Daoy (cell line): ENCODE measurements at regions not wholly inside any gene's neighbourhood (a gene's known extent, or its start where the extent isn't known, plus 50 kb on each side); places are given as distances from the start of the nearest gene placed in this dataset.

Experiments
- DNase-seq: peaks from one replicate; pipeline ENCODE4 v3.0.0-alpha.2; 2015; ENCODE audit warnings: low read depth

DNA sequence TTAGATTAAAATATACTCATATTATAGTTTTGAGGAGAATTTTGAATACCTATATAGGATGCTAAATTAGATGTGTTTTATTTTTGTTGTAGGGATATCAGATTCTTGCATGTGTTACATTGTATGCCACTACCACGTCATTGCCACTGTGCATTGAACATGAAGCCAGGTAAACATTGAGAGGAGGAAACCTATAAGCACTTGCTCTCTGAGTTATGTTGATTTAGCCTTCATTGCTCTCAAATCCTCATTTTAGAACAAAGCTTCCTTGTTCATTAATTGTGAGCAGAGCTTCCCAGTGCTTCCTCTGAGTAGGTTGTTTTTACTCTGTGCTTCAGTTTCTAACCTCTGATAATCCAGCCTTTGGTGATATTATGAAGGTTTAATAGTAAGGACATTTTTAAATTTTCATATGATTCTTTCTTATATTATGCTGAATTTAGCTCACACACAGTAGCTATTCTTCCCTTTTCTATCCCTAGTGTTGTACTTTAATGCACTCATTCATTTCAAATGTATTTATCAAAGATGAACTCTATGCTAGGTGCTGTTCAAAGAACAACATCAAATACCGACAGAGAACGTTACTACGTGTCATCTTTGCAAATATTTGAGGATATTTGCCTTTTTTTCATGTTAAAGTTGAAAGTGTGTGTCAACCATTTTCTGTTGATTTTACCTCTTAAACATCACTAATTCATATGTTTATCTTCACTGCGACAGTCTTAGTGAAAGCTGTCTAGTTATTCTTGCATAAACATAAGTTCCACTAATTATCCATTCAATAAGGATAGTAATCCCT lies 1448.0 kb upstream of the MIR17HG start:
- no peak for DNase-seq

DNA sequence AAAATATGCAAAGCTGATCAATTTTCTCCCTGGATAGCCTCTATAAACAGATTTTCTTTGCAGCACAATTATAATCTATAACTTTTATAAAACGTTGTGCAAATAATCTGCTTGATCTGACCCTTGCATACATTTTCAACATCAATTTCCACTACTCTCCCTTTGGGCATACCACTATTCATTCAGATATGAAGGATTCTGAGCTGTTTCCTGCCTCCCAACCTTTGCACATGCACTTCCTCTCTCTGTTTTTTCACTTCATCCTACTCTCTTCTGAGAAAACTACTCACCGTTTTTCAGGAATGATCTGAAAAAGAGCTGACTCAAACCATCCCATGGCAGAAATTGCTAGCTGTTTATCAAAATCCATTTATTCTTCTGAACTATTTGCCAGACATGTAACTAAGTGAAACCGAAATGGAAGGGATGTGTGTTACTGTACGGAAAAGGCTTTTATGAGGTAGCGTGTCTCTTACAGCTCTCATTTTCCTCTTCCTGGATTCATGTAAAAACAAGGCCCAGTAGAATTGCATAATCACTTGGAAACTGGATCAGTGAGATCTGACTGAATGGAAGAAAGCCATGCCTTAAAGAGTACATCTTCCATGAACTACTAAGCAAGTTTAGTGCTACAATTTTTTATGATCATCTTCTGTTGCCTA lies 1447.3 kb upstream of the MIR17HG start:
- DNase-seq: no peak

DNA sequence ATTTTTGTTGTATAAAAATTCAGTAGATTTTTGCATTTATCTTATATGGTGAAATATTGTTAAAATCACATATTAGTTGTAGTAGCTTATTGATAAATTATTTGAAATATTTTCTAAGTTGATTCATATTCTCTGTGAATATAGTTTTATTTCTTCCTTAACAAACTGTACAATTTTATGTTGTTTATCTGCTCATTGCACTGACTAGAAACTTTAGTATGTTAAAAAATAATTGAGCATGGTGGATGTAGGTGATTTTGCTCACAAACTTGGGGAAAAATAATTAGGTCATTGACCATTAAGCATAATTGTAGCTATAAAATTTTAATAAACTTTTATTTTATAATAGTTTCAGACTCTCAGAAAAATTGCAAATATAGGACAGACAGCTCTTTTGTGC lies 1445.3 kb upstream of the MIR17HG start:
- no peak for DNase-seq

DNA sequence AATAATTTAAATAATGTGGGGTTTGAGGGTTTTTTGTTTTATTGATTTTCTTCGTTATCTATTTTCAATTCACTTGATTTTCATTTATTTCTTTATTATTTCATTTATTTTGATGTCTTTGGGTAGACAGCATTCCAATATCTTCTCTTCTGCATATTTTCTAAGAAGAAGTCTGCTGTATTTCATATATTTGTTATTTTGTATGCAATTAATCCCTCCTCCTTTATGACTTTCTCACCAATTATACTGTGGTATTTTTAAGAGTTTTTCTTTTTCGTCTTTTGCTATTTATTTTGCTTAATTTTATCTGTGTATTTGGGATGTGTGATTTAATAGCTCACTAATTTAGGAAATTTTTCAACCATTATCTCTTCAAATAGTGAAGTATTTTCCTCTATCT lies 1444.4 kb upstream of the MIR17HG start:
- no peak for DNase-seq

DNA sequence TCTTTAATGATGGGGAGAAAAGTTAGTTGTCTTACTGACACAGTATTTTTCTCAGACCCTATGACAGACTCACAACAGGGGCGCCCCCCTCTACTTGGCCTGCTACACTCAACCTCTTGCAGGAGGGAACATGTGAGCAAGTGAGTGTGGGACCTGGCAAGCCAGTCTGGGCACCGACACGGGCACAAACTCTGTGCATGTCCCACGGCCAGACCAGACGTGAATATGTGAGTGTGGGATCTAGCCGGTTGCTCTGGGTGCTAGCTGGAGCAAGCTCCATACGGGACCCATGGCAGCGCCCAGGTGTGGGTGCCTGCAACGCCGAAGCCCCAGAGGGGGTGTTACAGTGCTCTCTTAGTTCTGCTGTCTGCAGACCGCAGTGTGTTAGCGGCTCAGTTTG lies 1437.3 kb upstream of the MIR17HG start:
- DNase-seq: no peak

DNA sequence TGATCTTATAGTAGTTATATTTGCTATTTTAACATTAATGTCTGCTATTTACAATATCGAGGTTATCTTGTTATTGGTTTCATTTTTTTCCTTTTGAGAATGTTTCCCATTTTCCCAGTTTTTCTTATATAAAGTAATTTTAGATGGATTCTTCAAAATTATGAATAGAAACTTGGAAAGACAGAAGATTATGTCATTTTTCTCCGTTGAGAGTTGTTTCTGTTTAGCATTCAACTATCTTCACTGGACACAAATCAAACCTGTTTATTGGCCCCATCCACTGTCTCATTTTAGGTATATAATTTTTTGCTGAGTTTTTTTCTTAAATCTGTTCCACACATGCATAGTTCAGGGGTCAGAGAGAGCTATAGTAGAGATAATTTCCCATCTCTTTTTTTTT lies 1430.9 kb upstream of the MIR17HG start:
- no peak for DNase-seq

DNA sequence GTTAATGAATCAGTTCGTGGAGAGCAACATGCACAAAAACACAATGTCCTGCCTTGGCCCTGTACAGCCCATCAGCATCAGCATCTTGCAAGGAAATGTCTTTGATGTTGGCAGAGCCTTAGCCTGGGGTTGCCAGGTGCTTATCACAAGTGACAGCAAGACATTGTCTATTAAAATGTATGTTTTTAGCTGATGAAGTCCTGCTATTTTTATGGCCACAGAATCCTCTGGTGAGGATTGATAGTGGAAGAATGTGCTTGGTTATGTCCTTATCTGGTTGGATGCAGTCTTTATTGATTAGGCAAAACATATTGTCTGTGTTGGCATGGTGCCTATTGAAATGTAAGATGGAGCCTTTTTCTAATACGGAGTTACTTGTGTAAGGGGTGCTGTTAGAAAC lies 1427.0 kb upstream of the MIR17HG start:
- DNase-seq: no peak

DNA sequence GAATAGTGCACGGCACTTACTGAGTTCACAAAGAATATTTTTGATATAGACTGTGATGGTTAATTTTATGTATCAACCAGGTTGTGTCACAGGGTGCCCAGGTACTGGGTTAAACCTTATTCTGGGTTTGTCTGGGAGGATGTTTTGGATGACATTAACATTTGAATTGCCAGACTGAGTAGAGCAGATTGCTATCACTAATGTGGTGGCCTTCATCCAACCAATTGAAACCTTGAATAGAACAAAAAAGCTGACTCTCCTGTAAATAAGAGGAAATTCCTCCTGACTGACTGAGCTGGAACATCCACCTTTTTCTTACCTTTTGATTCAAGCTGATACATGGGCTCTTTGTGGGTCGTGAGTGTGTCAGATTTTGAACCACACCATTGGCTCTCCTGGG lies 1424.4 kb upstream of the MIR17HG start:
- no peak for DNase-seq

DNA sequence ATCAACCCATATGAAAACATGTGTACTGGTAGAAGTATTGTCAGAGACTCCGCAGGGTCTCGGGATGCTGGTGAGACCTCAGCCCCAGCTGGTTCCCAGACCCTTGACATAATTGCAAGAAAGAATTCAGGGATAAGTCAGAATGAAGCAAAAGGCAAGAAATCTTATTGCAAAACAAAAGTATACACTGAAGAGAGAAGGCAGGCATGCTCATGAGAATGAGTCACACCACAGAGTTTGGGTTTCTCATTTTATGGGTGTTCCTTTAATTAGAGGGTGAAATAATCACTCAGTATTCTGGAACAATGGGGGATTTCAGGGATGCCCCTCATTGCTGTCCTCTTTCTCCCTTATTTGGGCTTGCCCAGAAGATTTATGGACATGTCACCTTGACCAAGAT lies 1423.8 kb upstream of the MIR17HG start:
- no peak for DNase-seq

DNA sequence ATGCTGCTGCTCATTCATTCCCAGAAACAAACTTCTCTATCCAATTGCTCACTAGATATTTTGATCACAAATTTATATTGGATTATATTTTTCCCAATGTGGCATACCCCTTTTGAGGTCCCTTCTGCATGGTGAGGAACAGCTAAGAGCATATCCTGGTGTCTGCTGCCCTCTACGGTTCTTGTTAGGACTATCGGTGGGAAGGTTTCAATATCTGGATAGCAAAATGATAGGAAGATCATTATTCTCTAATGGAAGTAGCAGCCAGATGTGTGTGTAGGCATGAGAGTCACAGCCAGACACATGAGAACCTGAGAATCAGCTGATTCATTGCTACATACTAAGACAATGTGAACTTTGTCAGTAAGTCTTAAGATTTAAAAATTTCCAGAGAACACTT lies 1422.4 kb upstream of the MIR17HG start:
- no peak for DNase-seq

DNA sequence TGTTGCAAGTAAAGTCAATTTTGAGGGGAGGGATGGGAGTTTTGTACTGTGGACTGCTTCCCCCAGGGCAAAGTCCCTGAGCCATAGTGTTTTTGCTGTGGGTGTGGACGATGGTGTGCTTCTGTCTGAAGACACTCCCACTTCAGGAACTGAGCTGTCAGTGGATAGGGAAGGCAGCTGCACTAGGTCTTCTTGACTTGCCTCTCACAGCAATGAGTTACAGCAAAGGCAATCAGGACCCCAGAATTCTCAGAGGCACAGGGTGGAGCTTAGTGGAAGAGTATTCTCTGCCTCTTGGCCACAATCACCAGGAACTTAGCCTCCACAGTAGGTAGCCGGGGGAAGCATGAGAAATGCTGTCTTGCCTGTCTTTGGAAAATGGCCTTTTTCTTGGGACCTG lies 1416.6 kb upstream of the MIR17HG start:
- DNase-seq: no peak

DNA sequence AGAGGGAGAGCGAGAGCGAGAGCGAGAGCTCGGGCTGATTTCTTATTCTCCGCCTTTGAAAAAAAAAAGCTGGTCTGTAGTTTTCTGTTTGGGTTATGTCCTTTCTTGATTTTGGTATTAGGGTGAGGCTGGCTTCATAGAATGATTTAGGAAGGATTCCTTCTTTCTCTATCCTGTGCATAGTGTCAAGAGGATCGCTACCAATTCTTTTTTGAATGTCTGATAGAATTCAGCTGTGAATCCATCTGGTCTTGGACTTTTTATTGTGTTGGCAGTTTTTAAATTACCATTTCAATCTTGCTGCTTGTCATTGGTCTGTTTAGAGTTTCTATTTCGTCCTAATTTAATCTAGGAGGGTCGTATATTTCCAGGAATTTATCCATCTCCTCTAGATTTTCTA lies 1414.6 kb upstream of the MIR17HG start:
- no peak for DNase-seq

DNA sequence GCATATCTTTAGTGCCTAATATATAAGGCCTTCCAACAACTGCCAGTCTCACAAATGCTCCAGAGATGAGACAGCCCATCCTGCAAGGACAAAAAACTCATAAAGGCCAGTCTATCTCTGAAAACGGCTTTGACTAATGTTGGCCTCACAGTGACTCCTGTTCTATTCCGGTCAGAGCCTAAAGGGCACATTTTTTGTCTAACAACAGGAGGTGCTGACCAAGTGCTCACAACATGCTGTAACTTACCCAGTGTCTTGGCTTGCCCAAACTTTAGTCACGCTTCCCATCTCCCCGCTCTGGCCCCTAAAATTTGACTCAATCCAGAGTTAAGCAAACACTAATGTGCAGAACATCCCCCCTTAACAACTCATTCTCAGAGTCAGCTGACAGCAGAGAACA lies 1411.2 kb upstream of the MIR17HG start:
- no peak for DNase-seq

DNA sequence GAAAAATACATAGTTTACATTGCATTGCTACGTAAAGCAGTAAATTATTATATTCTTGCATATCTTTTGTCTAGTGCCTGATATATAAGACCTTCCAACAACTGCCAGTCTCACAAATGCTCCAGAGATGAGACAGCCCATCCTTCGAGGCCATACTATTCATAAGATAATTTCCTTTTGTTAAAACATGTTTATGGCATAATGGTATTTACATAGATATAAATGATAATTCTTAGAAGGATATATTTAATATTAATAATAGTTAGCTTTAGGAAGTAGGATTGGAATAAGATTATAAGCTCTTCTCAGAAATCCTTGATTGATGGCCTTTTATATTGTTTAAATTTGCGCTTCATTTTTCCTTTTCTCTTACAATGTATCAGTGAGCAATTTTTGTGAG lies 1410.1 kb upstream of the MIR17HG start:
- no peak for DNase-seq

DNA sequence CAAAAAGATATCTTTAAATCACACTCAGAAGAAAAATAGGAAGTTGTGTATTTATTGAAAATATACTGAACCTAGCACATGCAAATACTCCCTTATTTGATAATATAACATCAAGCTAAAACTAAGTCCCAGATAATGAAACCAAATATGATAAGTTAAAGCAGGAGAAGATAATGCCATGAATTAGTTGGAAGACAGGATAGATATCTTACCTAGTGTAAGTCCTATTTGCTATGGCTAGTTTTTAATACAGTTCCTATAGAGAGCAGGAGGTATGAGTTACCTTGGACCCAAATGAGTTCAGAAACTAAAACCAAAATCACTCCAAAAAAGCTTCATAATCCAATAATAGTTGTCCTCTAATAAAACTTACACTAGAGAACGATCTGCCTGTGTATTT lies 1407.1 kb upstream of the MIR17HG start:
- no peak for DNase-seq

DNA sequence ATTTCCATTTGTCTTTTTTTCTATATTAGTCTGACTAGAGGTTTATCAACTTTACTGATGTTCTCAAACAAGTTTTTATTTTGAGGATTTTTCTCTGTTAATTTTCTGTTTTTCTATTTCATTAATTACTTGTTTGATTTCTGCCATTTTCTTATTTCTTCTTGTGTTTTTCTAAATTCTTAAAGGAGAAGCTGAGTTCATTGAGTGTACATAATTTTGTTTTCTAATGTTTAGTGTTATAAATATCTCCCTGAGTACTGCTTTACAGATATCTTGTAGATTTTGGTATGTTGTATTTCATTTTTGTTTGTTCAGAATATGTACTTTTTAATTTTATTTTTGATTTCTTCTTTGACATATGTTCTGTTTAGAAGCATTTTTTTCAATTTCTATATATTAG lies 1404.3 kb upstream of the MIR17HG start:
- no peak for DNase-seq

DNA sequence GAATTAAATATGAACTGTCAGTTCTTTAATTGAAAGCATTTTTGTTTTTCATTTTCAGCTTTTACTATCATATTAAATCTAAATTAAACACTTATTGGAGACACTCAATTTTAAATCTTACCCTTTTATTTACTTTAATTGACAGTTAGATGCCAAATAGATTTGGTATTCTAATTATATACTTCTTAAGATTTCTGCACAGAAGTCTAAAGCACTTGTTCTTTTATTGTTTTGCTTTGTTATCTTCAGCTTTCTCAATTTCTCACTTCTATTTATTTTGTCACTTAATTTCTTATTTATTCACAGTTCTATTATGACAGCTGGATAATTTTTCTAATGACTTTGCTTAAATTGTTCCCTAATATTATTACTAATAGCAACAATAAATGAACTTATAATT lies 1397.3 kb upstream of the MIR17HG start:
- no peak for DNase-seq

DNA sequence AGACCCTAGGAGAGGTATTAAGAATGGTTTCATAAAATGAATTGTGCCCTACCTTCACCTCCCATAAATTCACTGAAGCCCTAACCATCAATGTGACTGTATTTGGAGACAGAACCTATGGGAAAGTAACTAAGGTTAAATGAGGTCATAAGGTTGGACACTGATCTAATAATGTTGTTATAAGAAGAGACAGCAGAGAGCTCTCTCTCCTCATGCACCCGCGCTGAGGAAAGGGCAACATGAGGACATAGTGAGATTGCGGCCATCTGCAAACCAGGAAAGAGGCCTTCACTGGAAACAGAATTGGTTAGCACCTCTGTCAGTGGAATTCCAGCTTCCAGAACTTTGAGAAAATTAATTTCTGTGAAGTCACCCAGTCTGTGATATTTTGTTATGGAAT lies 1396.1 kb upstream of the MIR17HG start:
- DNase-seq: no peak

DNA sequence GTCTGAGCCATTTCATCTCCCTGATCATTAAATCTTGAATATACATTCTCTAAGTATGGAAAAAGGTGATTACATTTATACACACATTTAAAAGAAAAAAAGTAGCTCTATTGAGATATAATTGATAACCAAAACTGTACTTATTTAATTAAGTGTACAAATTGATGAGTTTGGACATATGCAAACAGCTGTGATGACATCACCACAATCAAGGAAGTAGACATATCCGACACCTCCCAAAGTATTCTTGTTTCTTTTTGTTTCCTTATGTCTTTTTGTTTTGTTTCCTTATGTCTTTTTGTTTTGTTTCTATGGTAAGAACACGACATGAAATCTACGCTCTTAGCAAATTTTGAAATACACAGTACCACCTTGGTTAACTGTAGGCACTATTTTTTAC lies 1393.9 kb upstream of the MIR17HG start:
- DNase-seq: no peak

DNA sequence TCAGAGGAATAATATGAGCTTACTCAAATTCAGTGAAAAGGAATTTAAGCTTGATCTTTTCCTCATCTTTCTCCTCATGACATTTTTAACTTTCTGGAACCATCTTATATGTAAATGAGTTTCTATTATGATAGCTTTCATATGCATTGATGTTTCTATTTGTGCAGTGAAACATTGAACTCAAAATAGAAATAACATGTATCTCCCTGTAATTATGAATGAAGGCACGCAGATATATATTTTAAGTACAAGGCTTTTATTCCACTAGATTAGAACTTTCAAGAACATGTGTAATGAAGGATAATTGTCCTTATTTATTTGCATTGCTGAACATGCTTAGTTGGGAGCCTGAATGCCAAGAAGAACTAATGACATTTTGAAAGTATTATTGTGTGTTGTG lies 1391.7 kb upstream of the MIR17HG start:
- DNase-seq: no peak

DNA sequence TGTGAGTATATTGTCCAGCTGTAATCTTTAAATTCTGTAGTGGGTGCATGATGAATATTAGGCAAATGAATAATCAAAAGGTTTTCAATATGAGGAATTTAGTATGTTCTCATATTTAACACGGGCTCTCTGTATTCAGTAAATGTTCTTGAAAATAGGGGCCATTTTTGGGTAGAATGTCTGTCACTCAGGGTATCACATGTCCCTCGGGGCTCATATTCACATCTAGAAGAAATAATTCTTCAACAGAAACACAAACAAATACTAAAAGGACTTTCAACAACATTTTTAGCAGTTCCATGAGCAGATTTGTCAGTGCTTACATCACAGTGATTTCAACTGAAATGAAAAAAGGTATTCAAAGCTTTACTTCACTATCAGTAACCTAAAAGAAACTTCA lies 1388.4 kb upstream of the MIR17HG start:
- DNase-seq: no peak

DNA sequence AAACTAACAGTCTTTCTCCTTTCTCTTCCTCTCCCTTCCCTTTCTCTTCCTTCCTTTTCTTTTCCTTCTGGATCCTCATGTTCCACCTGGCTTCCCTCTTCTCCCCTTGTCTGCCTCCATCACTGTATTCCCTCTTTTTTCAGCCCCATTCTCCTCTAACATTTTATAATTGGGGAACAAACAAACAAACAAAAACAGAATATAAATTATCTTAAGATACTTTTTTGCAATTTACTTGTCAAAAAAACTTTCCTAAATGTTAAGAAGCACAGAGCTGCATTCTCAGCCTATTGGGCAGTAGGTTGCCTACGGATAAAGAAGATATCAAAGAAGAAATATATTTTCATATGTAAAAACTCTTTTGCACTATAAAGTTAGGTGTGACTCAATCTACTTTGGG lies 1382.2 kb upstream of the MIR17HG start:
- DNase-seq: no peak

DNA sequence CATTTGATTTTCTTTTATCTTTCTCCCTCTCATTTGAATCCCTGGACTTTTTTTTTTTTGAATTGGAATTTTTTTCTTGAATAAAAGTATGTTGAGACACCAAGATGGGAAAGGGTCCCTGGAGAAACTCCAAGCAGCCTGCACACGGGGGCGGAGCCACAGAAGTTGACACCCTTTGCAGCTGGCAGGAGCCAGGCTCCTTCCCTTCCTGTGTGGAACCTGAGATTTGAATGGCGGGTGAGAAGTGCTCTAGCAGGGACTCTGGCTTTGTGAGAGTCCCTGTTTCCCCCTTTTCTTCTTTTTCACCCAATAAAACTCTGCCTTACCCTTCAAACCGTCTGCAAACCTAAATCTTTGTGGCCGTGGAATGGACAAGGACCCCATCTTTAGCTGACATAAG lies 1381.0 kb upstream of the MIR17HG start:
- DNase-seq: no peak

DNA sequence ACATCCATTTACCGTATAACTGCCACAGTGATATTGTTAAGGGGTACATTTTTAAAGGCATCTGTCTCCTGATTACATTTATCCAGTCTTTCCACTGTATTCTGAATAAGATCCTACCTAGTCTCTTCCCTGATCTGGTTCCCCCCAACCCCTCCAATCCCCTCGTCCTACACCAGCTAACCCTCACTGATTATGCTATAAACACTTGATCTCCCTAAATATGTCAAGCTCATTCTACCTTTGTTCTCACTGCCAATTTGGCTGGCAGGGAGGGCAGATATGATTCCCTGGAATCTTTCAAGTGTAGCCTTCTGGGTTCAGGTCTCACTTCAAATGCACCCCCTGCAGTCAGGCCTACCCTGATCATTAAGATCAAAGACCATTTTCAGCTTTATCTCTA lies 1379.8 kb upstream of the MIR17HG start:
- no peak for DNase-seq
